OCI-LY3 (cell line): ENCODE measurements at regions not wholly inside any gene's neighbourhood (a gene's known extent, or its start where the extent isn't known, plus 50 kb on each side); places are given as distances from the start of the nearest gene placed in this dataset.

ENCODE experiments used
- CTCF ChIP-seq: fragments of 200-600, 300-600 bp; sonication (generic); IDR thresholded peaks from 2 replicates; pipeline ENCODE4 v1.5.1; 2014; ENCODE audit warnings: antibody characterized with exemption, low read length, low read depth
- EZH2phosphoT487 ChIP-seq: fragments of 200-600 bp; shearing (Covaris generic); IDR thresholded peaks from 2 replicates; pipeline ENCODE4 v1.6.1; 2018; ENCODE audit warnings: antibody characterized with exemption, mixed run types, low read depth

GRCh38 chr2:49839818-49840217 is 685.5 kb upstream of the FSHR start:
- TF ChIP-seq EZH2phosphoT487, result no peak
- TF ChIP-seq CTCF, result no peak
